NAMALWA (cell line): ENCODE measurements at regions not wholly inside any gene's neighbourhood (a gene's known extent, or its start where the extent isn't known, plus 50 kb on each side); places are given as distances from the start of the nearest gene placed in this dataset.
"Not testable (repeated sequence)": the region's sequence is repeated elsewhere in the genome, so short reads cannot be mapped to it uniquely, and the experiment has no call there.

Source experiments
- DNase-seq: peaks from one replicate; pipeline ENCODE4 v3.0.0-alpha.2; 2015; ENCODE audit warnings: low spot score

DNA sequence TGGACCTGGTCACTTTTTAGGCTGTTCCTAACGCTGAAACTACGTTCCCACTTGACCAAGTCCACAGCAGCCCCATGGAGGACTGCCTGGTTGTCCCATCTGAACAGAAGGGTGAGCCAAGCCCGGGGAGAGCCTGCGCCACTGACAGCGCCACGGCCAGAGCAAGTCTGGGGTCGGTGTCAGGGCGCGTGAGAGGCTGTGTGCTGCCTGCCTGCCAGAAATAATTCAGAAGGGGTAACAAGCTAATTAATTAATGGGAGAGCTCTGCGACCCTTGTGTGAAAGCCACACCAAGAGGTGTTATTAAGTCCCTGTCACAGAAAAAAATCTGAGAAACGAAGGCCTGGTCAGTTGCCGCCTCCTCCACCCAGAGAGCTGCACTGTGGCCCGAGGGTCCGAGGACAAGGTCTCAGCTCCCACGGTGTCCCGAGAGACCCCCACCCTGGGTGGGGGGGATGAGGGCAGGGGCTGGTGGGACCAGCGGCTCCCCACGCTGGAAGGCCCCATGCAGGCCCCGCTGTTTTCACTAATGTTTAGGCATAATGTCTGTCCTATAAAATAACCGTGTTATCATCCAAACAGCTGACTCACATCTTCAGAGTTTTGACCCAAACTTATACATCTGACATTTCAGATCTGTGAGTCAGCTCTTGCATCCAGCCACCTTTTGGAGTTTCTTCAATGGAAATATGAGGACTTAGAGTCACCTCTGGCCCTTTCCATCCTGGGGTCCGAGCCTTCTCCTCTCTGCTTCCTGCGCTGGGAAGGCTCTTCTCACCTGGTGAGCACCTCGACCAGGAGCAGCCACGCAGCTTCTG is 58.5 kb downstream of the DLL1 start:
- DNase-seq = no peak

DNA sequence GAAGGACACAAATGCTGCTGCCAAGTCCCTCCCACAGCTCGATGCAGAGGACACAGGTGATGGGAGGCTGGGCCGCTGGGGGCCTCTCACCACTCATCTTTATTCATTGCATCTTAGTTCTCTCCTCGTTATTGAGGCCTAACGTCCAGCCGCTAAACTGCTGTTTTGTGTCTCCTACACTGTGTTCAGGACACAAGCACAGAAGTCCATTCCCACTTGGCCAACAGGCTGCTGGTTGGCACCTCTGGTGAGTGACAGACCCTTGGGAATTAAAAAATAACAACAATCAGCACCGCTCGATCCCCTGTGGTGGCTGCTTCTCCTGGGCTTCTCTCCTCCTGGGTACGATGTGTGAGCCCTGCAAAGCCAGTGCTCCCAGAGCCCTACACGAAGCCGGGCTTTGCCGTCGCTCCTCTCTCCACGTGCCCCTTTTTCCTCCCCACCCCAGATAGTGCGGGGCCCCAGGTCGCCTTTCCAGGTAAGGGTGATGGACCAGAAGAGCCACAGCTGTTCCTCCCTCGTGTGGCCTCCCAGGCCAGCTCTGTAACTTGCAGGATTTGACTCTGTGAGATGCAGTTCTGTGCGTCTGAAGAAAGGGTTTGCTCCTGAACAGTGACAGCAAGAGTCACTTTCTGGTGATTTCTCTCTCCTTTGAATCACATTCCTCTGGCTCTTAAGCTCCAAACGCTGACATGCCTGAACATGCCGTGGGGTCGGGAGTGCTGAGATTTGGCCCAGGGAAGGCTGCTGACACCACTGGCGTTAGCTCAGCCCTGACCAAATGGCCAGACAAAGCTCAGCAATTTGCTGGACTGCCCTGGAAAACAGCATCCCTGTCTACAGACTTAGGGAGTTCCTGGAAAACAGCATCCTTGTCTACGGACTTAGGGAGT is 59.3 kb downstream of the DLL1 start:
- DNase-seq = no peak

DNA sequence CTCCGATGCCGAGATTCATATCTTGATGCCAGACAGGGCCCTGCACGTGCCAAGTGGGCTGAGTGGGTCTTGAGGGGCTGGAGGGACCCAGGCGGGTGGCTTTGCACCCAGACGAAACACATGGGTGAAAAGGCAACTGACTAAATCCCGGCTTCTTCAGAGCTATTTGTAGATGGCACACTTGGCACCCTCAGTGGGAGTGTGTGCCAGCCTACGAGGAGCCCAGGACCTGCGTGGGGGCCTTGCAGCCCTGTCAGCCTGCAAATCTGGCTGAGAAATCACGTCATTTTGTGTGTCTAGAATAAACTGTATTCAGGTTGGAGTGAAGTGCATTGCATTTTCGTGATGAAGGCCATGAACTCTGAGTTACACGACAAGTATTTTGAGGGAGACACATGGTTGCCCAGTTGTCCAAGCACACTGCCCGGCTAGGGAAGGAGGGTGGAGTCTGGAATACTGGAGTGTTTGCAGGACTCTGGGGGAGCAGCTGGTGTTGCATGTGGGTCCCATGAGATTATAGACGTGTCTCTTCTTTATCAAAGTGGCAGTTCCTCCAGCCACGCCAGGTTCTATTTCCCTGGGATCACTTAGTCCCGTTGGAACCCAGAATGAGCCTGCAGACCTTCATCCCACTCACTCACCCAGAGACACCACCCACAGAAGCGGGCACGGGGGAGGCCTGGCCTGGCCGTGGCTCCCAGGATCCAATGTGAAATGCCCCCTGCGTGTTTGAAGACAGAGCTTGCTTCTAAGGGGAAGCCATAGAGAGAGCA is 60.2 kb downstream of the DLL1 start:
- no peak for DNase-seq

DNA sequence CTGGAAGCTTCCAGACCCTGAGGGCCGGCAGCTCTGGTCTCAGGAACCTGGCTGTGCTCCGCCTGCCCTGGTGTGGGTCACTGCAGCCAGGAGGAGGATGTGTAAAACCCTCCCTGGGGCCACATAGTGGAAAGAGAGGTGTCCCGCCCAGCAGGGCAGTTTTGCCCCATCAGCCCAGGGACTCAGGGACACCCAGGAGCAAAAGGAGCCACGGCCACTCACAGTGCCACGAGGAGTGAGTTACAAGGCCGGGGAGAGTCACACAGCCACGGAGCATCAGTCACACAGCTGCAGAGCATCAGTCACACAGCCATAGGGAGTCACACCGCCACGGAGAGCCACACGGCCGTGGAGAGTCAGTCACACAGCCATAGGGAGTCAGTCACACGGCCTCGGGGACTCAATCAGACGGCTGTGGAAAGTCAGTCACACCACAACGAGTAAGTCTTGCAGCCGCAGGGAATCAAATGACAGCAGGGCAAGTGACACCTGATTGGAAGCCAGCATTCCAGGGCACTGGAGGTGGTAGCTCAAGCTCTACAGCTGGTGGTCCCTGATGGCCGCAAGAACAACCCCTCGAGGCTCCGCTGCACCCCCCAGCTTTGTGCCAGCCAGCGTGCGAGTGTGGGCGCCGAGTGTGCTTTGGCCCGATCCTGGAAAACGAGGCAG is 60.9 kb downstream of the DLL1 start:
- no peak for DNase-seq

DNA sequence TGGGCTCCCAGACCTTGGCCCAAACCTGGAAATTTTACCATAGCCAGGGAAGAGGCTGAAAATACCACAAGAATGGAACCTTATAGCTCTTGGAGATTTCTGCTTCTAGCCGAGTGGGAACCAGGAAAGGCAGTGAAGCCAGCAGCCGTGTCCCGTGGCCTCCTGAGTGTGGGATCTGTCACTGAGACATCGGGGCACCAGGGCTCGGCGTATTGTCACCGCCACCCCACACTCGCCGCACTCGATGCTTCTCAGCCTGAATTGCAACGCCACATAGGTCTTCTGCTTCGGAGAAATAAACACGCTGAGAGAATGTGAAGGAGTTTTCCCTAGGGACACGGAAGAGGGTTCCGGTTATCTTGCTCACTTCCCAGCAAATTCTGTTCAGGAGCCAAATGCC is 61.5 kb downstream of the DLL1 start:
- no peak for DNase-seq

DNA sequence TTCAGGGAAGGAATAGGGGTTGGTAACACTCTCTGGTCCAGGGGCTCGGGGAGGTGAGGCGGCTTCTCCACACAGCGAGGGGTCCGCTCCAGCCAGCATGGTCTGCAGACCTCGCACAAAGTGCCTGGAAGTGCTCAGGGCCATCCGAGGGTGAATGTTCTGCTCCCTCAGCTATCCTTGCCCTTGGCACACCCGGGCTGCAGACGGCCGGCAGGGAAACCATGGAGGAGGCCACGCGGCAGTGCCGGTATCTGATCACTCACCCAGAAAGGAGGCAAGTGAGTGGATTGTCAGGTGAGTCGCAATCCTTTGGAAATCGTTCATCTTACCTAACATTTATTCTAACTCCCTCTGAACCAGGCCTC is 62.0 kb downstream of the DLL1 start:
- DNase-seq = no peak

DNA sequence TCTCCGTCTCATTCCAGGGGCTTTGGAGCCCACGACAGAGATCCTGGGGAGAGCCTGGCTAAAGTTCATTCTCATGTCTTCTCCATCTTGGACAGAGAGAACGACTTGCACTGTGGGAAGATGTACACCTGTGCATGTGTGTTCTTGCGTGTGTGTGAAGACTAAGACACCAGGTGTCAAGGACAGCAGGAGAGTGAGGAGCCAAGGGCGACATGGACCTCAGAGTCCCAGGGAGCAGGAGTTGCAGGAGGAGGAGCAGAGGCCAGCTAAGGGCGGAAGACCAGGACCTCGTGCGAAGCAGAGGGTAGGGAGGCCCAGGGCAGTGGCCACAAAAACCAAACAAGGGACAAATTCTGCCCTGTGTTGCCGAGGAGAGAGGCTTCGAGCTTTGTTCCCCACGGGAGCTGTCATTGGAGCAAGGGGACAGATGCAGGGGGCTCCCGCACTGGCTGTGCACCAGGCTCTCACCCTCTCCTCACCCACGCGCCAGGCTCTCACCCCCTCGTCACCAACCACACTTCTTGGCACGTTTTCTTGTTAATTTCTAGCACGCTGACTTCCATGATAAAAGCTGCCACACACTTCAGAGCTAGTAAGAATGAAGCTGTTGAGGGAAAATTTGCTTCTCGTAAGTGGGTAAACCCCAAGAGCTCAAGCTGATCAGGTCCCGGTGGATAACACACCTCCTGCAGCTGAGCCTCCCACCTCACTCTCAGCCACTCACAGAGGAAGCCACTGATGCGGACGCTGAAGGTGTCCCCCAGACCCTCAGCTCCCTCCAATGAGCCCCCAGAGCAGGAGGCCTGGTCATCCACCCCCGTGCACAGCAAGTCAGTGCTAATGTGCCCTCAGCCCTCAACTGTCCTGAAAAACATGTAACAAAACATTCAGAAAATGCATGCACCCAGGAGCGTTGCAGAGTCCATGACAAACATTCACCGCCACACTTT is 62.6 kb downstream of the DLL1 start:
- DNase-seq = no peak

DNA sequence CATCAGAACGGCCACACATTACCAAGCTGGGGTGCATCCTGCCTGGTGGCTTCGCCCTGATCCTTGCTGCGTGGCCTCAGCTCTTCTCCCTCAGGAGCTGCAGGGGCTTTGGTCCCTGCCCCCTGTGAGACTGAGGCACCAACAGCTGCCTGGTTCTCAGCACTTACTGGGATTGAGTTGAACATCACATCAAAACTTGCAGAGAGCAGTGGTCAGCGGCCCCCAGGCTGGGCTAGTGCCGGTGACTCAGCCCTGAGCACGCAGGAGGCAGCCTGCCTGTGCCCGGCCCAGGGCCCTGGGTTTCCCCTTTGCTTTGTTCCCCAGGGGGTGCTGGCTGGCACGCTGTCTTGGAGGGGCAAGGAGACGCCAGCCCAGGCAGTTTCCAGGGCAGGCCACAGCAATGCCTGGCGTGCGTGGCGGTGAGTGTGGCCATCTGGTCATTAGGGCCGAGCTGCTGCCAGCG is 63.3 kb downstream of the DLL1 start:
- DNase-seq = no peak

DNA sequence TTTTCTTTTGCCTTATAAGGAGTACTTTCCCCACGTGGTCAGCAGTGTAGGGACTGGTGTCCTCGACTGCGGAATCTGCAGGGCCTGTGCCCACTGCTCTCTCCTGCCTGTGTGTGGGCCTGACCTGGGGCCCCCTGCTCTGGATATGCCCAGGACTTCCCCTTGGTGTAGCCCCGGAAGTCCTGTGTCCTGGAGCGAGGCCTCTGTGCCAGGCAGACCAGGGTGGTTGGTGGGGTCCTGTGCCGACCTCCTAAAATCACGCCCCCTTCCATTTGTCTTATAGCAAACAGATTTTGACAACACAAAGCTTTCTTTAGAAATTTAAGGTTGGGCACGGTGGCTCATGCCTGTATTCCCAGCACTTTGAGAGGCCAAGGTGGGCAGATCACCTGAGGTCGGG is 64.2 kb downstream of the DLL1 start:
- DNase-seq = no peak

DNA sequence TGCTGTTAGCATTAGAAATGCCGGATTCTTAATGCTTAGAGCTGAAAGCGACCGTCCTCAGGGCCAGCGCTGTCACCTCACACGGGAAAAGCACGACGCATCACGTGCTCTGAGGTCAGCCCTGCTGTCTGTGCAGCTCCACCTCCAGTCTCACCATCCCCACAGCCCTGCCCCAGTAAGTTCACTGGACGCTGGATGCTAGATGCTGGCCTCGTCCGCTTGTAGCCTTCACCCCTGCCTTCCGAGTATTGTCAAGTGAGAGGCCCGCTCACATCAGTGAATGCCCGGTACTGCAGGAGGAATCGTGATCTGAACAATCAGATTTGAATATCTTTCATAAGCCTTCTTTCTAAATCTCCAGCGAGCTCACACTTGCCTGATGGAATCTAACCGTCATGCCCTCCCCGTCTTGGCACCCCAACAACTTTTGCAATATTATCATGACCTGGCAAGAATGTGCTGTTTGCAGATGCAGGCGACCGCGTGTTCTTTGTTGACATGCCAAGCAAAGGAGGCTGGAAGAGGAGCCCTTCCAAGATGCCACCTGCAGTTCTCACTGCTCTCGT is 64.9 kb downstream of the DLL1 start:
- DNase-seq = no peak

DNA sequence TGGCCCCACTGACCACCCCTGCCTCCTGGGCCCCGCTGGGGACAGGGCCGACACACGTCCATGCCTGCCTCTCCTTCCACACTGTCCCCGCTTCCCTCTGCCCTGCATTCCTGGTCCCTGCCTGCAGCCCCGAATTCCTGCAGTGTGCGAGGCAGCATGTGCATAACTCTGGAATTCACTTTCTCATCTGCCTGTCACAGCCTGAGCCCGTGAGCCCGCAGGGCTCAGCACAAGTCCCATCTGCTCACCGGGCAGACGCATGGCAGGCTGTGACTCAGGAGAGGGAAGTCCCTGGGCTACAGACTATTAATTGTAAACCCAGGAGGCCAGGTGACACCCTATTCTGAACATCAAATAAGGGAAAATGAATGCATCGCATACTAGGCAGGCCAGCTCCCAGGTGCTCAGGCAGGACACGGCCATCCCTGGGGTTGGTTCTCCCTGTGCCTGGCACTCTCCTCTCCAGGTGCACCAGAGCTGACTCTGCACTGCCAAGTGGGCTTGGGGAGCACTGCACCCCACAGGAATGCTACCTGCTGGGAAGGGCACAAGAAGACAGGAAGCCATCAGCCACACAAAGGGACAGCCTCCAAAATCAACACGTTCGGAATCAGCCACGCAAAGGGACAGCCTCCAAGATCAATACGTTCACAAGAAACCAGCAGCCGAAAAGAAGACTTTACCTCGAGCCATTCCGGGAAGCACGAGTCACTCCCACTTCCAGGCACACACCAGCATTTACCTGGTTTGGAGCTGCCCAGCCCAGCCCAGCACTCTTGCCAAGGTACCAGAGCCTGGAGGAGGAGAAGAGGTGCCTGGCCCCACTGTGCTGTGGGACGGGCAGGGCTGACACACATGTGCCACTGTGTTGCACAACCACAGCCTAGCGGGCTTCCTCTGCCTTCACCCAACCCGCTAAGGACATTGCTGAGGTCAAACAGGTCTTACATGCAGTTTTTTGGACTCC is 65.9 kb downstream of the DLL1 start:
- DNase-seq = no peak

DNA sequence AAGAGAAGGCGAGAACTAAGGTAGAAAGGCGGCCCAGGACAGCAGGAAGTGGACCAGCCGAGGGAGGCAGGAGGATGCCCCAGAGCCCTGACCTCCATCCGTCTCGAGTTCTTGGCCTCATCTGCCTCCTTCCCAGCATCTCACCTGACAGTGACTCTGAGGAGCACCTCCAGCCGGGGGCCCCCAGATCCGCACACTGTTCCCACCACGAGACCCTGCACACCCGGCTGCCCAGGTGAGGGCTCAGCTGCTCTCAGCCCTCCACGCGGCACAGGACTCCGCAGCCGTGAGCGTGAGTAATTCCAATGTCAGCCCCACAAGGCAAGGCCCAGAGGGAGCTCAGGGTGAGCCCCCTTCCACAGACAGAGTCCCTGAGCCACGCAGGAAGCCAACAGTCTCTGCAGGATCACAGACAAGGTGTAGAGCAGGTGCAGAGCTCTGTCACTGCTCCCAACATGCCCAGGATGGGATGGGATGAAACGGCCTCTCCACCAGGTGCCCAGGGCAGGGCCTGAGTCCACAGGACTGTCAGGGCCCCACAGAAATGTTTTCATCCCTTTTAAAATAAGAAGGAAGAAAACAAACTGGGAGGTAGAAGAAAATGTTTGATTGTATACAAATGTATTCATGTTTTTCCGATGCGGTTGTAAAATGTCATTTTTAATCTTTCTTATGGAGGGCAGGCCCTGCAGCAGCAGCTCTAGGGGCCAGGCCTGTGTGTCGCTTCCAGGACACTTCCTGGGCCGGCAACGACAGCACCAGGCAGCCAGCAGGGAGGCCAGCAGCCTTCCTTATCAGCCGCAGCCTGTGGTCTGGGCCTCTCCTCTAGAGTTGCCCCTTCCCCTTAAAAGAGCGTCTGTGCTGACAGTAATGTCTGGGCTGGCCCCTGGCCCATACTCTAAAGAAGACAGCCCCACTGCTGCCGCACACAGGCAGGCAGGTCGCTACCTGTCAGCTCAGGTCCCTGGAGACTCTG is 66.9 kb downstream of the DLL1 start:
- no peak for DNase-seq

DNA sequence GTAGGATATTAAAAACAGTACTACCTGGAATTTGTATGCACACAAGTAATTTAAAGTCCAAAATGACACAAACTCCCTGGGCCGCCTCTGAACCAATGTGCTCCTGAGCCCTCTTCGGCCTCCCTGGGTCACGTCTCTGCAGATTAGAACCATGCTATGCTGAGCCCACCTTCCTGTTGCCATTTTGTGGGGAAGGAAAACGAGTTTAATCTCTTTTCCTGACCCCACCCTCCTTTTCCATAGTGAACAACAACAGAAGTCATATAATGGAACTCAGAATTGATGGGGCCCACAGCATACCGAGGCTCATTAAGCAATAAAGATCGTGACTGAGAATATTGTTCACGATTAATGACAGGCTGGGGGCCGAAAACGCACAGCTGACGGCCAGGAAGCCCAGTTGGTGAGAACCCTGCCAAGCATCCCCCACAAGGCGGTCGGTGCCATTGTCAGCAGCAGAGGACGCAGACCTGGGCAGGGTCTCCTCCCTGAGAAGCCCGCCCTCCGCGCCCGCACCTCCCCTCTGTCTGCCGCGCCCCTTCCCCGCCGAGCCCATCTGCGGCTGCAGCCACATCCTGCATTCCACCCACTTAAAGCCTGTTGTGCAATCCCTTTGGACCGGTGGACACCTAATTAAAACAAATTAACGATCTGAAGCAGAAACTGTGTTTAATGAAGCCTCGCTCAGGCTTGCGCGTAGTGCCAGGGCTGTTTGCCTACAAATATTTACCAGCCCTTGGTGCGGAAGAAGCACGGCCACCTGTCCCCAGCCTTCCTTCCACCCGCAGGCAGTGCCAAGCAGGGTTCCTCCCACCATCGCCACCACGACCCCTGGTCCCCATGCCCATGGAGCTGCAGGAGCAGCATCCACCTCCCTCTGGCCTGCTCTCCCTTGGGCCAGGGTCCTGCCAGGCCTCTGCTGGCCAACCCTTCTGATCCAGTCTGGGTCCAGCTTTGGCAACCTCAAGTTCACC is 68.1 kb downstream of the DLL1 start:
- no peak for DNase-seq

DNA sequence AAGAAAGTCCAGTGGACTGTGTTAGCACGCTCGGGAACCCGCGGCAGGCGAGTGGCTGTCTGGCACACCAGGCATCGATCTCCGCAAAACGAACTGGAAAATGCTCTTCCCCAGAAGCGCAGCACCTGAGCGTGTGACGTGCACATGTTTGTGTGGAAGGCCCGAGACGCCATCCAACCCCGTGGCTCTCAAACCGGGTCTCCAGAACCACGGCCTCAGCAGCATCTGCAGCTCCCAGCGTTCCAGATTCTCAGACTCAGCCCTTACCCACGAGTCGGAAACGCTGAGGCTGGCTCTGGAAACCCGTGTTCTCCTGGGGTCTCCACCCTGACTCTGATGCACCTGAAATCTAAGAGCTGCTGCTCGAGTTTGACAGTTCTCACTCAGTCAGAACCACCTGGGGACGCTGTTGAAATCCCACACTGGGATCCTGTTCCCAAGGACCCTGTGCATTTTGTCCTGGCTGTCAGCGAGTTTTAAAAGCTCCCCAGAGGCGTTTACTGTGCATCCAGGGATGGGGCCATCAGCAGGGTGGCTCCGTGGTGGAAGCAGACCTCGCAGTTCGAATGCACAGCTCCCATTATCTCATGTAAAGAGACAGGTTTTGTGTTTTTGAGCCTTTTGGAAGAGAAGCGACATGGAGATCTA is 69.0 kb downstream of the DLL1 start:
- no peak for DNase-seq

DNA sequence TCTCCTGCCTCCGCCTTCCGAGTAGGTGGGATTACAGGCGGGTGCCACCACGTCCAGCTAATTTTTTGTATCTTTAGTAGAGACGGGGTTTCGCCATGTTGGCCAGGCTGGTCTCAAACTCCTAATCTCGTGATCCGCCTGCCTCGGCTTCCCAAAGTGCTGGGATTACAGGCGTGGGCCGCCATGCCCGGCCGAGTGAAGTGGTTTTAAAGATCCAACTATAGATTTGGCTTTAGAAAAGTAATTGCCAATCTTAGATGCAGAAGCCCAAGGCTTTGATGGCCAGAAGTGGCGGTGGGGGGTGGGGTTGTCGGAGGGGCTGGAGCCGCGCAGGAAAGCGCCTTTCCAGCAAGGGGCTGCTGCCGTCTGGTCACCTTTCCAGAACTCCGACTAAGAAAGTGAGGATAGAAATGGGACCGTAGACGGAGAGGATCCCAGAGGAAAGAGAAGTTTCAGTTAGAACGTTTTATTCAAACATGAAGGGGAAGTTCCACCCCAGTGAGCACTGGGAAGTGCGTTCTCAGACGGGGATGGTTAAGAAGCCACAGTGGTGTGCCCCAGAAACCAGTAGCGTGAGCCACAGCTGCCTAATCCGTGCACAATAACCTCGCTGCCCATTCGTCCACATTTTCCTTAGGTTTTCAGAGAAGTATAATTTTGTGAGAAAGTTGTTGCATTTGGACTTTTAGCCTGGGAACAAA is 69.7 kb downstream of the DLL1 start:
- no peak for DNase-seq

DNA sequence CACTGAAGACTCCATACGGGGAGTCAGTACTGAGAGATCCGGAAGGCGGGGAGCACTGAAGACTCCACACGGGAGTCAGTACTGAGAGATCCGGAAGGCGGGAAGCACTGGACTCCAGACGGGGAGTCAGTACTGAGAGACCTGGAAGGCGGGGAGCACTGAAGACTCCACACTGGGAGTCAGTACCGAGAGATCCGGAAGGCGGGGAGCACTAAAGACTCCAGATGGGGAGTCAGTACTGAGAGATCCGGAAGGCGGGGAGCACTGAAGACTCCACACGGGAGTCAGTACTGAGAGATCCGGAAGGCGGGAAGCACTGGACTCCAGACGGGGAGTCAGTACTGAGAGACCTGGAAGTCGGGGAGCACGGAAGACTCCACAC is 77.2 kb downstream of the DLL1 start:
- not testable (repeated sequence) for DNase-seq
